GM18511 (cell line): ENCODE measurements at regions not wholly inside any gene's neighbourhood (a gene's known extent, or its start where the extent isn't known, plus 50 kb on each side); places are given as distances from the start of the nearest gene placed in this dataset.

ENCODE experiments used
- ATAC-seq: cut with Tn5 transposase; IDR thresholded peaks from one replicate; pipeline ENCODE4 v1.9.1; 2021; ENCODE audit warnings: mild to moderate bottlenecking, moderate library complexity; ENCODE audit not compliant: unreplicated experiment

GRCh38 chr1:165034136-165034809, 322.2 kb downstream of the LMX1A start:
- ATAC-seq: no peak

- no peak for ATAC-seq
These were observed 325.5 kb downstream of the LMX1A start for GRCh38 chr1:165031001-165031400.

GRCh38 chr1:165025805-165026204, 330.7 kb downstream of the LMX1A start:
- ATAC-seq: no peak

GRCh38 chr1:165014753-165015152, 341.8 kb downstream of the LMX1A start:
- ATAC-seq: no peak

GRCh38 chr1:165011991-165012531, 344.5 kb downstream of the LMX1A start:
- no peak for ATAC-seq

GRCh38 chr1:165011186-165011585, 345.3 kb downstream of the LMX1A start:
- no peak for ATAC-seq

GRCh38 chr1:165010418-165011070, 346.0 kb downstream of the LMX1A start:
- ATAC-seq: no peak

GRCh38 chr1:165006831-165007230, 349.7 kb downstream of the LMX1A start:
- ATAC-seq: no peak

- ATAC-seq: no peak
These were observed 357.4 kb downstream of the LMX1A start for GRCh38 chr1:164999146-164999545.

GRCh38 chr1:164991763-164992314, 364.7 kb downstream of the LMX1A start:
- ATAC-seq: no peak

- no peak for ATAC-seq
These were observed 373.4 kb downstream of the LMX1A start for GRCh38 chr1:164983023-164983650.

GRCh38 chr1:164982545-164982944, 374.0 kb downstream of the LMX1A start:
- no peak for ATAC-seq

GRCh38 chr1:164977561-164977960, 379.0 kb downstream of the LMX1A start:
- ATAC-seq: no peak

GRCh38 chr1:164971921-164972415, 384.5 kb downstream of the LMX1A start:
- no peak for ATAC-seq

- ATAC-seq: no peak
These were observed 385.1 kb downstream of the LMX1A start for GRCh38 chr1:164971391-164971790.

- no peak for ATAC-seq
These were observed 387.3 kb downstream of the LMX1A start for GRCh38 chr1:164969253-164969652.

GRCh38 chr1:164967300-164967699, 389.2 kb downstream of the LMX1A start:
- no peak for ATAC-seq

- ATAC-seq: no peak
These were observed 394.8 kb downstream of the LMX1A start for GRCh38 chr1:164961715-164962114.

- no peak for ATAC-seq
These were observed 397.3 kb downstream of the LMX1A start for GRCh38 chr1:164958982-164959768.

GRCh38 chr1:164953815-164954214, 394.8 kb downstream of the PBX1 start:
- no peak for ATAC-seq

GRCh38 chr1:164953098-164953497, 394.1 kb downstream of the PBX1 start:
- no peak for ATAC-seq
